ENCODE measurements at regions not wholly inside any gene's neighbourhood (a gene's known extent, or its start where the extent isn't known, plus 50 kb on each side); places are given as distances from the start of the nearest gene placed in this dataset.
A peak's percentile ranks its signal among the peaks of the same experiment; 100 is the strongest.

DNA sequence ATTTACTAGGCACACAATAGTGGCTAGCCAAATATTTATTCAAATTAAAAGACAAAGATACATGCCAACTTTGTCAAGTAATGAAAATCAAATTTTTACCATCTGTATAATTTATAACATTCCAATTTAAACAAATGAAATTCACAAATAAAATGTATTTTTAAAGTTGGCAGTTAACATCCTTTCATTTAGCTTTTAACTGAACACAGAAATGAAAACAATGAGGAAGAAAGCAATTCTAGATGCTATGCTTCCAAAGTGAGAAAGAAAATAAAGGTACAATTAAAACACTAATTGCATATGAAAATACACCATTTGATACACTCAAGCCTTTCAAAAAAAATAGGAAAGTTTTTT is 123.1 kb downstream of the MPP7 start:
- TF ChIP-seq, protein P1, sequence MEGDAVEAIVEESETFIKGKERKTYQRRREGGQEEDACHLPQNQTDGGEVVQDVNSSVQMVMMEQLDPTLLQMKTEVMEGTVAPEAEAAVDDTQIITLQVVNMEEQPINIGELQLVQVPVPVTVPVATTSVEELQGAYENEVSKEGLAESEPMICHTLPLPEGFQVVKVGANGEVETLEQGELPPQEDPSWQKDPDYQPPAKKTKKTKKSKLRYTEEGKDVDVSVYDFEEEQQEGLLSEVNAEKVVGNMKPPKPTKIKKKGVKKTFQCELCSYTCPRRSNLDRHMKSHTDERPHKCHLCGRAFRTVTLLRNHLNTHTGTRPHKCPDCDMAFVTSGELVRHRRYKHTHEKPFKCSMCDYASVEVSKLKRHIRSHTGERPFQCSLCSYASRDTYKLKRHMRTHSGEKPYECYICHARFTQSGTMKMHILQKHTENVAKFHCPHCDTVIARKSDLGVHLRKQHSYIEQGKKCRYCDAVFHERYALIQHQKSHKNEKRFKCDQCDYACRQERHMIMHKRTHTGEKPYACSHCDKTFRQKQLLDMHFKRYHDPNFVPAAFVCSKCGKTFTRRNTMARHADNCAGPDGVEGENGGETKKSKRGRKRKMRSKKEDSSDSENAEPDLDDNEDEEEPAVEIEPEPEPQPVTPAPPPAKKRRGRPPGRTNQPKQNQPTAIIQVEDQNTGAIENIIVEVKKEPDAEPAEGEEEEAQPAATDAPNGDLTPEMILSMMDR (conservative IDR thresholded peaks at IDR 0.05) = peak; percentile 66
- TF ChIP-seq ZFX (IDR thresholded peaks at IDR 0.05) = no peak
